H1 (cell line): ENCODE measurements at regions not wholly inside any gene's neighbourhood (a gene's known extent, or its start where the extent isn't known, plus 50 kb on each side); places are given as distances from the start of the nearest gene placed in this dataset.

ENCODE experiments used
- CHD7 ChIP-seq: fragments of 300-600 bp; sonication (generic); IDR thresholded peaks from 2 replicates; pipeline ENCODE4 v1.7.1; 2012; ENCODE audit warnings: low read length, moderate library complexity, mild to moderate bottlenecking, inconsistent platforms; ENCODE audit not compliant: insufficient replicate concordance

GRCh38 chr14:83713732-83714131 lies 1816.2 kb upstream of the FLRT2 start (continued):
- TF ChIP-seq CHD7 = no peak
